ENCODE measurements at regions not wholly inside any gene's neighbourhood (a gene's known extent, or its start where the extent isn't known, plus 50 kb on each side); places are given as distances from the start of the nearest gene placed in this dataset. TPM values are rescaled to one million over a fixed set of nuclear protein-coding genes. Genes with fewer than 3 reads are reported as not detected.

GRCh38 chr14:35221462-35221861 lies 70.7 kb upstream of the PSMA6 start:
- DNase-seq (ENCODE audit: low read depth in 2 of 3, low spot score in 2 of 3): no peak

- DNase-seq (ENCODE audit: low read depth in 2 of 3, low spot score in 2 of 3): no peak
Observed at GRCh38 chr14:35222324-35222723, 69.9 kb upstream of the PSMA6 start.

GRCh38 chr14:35222872-35223466 lies 69.2 kb upstream of the PSMA6 start:
- no peak for DNase-seq (ENCODE audit: low read depth in 2 of 3, low spot score in 2 of 3)

GRCh38 chr14:35223927-35224326 lies 68.3 kb upstream of the PSMA6 start:
- DNase-seq (ENCODE audit: low read depth in 2 of 3, low spot score in 2 of 3): no peak

GRCh38 chr14:35224615-35225014 lies 67.6 kb upstream of the PSMA6 start:
- DNase-seq (ENCODE audit: low read depth in 2 of 3, low spot score in 2 of 3): no peak

- DNase-seq (ENCODE audit: low read depth in 2 of 3, low spot score in 2 of 3): peak; percentile 7 to 73 (median 32)
Observed at GRCh38 chr14:35229084-35229791, 62.9 kb upstream of the PSMA6 start.

GRCh38 chr14:35229792-35230089 lies 62.4 kb upstream of the PSMA6 start:
- DNase-seq (ENCODE audit: low read depth in 2 of 3, low spot score in 2 of 3): no peak

GRCh38 chr14:35231207-35231760 lies 60.9 kb upstream of the PSMA6 start:
- no peak for DNase-seq (ENCODE audit: low read depth in 2 of 3, low spot score in 2 of 3)

- DNase-seq (ENCODE audit: low read depth in 2 of 3, low spot score in 2 of 3): no peak
Observed at GRCh38 chr14:35234012-35234805, 58.0 kb upstream of the PSMA6 start.

GRCh38 chr14:35235840-35236239 lies 56.3 kb upstream of the PSMA6 start:
- no peak for DNase-seq (ENCODE audit: low read depth in 2 of 3, low spot score in 2 of 3)

GRCh38 chr14:35236806-35237205 lies 55.4 kb upstream of the PSMA6 start:
- no peak for DNase-seq (ENCODE audit: low read depth in 2 of 3, low spot score in 2 of 3)

- peak in 2 of 3 donors; percentile 34 to 63 for DNase-seq (ENCODE audit: low read depth in 2 of 3, low spot score in 2 of 3)
Observed at GRCh38 chr14:35240231-35240630, 52.0 kb upstream of the PSMA6 start.

Small RNAs in the stretch of these regions (small RNA-seq; reads per million reads assigned to genes)
- gene MRPL57P8: not detected
